ENCODE measurements at regions not wholly inside any gene's neighbourhood (a gene's known extent, or its start where the extent isn't known, plus 50 kb on each side); places are given as distances from the start of the nearest gene placed in this dataset.

DNA sequence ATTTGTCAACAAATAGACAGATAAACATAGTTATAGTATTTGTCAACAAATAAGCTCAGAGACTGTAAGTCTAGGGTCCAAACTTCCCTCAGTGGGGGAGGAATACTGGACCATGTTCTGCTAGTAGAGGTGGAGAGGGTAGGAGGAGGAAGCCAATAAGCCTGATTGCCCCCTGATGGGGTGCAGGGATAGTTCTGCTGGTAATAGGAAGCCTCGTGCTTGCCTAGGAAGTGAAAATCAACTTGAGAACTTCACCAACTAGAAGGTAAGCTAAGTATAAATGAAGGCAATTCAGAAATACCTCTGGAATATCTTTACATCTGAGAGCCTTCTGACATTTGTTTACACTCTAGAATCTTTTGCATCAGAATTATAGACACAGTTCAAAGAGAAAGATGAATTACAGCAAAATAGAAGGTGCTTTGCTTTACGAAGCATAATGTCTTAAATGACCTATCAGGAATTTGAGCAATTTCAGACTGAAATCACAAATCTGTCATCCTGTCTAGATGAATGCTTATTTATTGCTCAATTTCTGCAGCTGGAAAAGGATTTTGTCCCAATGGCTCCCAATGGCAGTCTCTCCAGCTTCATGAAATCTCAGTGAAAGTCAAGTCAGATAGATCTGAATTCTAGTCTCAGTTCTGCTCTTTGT, 225.6 kb upstream of the TBC1D5 start:
- H3K36me3 ChIP-seq (ENCODE audit: control insufficient read depth, insufficient read depth, low read length), result no peaks in the 10 kb centered on the region
- TF ChIP-seq, protein P1, sequence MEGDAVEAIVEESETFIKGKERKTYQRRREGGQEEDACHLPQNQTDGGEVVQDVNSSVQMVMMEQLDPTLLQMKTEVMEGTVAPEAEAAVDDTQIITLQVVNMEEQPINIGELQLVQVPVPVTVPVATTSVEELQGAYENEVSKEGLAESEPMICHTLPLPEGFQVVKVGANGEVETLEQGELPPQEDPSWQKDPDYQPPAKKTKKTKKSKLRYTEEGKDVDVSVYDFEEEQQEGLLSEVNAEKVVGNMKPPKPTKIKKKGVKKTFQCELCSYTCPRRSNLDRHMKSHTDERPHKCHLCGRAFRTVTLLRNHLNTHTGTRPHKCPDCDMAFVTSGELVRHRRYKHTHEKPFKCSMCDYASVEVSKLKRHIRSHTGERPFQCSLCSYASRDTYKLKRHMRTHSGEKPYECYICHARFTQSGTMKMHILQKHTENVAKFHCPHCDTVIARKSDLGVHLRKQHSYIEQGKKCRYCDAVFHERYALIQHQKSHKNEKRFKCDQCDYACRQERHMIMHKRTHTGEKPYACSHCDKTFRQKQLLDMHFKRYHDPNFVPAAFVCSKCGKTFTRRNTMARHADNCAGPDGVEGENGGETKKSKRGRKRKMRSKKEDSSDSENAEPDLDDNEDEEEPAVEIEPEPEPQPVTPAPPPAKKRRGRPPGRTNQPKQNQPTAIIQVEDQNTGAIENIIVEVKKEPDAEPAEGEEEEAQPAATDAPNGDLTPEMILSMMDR (IDR thresholded peaks at IDR 0.05; ENCODE audit: insufficient read depth, low read depth, low read length), result no peak
- no peak for DNase-seq (ENCODE audit: low read depth)
- POLR2A ChIA-PET, result no interaction called here
- CTCF ChIA-PET, result interaction anchor here (1.1 kb wide), 1 partner anchor 23 kb away, joined by 3 read pairs; no protein-coding TSS in a partner anchor
- no peak overlapping the region for H3K4me3 ChIP-seq (ENCODE audit: low read depth, low read length)
- no peaks in the 10 kb centered on the region for H3K27me3 ChIP-seq (ENCODE audit: control insufficient read depth, insufficient read depth, low read length)

DNA sequence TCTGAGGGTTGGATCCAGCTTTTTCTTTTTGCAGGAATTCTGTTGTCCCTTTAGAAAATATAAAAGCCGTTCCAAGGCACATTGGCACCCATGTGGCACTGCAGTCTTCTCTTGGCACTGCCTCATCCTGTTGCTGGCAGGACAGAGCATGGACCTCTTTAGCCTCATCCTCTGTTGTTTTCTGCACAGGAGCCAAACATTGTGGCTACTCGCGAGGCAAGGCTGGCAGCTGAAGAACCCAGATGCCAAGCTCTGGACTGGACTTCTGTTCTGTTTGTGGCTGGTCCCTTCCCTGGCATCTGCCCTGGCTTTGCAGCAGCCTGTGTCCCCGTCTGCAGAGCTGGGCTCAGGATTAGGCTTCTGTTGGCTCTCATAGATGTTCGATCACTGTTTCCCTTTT, 224.7 kb upstream of the TBC1D5 start:
- ChIA-PET POLR2A (no interaction called here), CTCF (no interaction called here)
- H3K27me3 ChIP-seq (ENCODE audit: control insufficient read depth, insufficient read depth, low read length), result no peaks in the 10 kb centered on the region
- H3K4me3 ChIP-seq (ENCODE audit: low read depth, low read length), result no peak overlapping the region
- H3K36me3 ChIP-seq (ENCODE audit: control insufficient read depth, insufficient read depth, low read length), result no peaks in the 10 kb centered on the region
- DNase-seq (ENCODE audit: low read depth), result no peak
- TF ChIP-seq, protein P1 (IDR thresholded peaks at IDR 0.05; ENCODE audit: insufficient read depth, low read depth, low read length), result no peak

DNA sequence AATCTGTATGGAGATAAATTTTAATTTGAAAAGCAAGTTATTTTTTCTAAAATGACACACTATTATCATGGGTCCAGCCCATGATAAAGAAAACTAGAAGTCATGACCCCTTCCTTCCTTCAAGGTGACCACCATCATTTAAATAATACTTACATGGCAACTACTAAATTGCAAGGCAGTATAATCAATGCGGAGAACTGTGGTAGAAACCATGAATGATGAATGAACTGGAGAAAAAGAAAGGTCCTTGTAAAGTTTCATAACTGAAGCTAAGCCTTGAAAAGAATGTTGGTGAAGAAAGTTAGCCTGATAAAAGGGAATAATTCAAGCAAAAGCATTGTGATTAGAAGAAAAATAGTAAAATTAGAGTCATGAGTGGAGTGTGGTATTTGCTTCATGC, 222.9 kb upstream of the TBC1D5 start:
- ChIA-PET CTCF (interaction anchor here (1.0 kb wide), 1 partner anchor 477 kb away, joined by 3 read pairs; no protein-coding TSS in a partner anchor), POLR2A (no interaction called here)
- H3K4me3 ChIP-seq (ENCODE audit: low read depth, low read length), result no peak overlapping the region
- no peaks in the 10 kb centered on the region for H3K27me3 ChIP-seq (ENCODE audit: control insufficient read depth, insufficient read depth, low read length)
- TF ChIP-seq, protein P1 (IDR thresholded peaks at IDR 0.05; ENCODE audit: insufficient read depth, low read depth, low read length), result no peak
- DNase-seq (ENCODE audit: low read depth), result no peak
- no peaks in the 10 kb centered on the region for H3K36me3 ChIP-seq (ENCODE audit: control insufficient read depth, insufficient read depth, low read length)

DNA sequence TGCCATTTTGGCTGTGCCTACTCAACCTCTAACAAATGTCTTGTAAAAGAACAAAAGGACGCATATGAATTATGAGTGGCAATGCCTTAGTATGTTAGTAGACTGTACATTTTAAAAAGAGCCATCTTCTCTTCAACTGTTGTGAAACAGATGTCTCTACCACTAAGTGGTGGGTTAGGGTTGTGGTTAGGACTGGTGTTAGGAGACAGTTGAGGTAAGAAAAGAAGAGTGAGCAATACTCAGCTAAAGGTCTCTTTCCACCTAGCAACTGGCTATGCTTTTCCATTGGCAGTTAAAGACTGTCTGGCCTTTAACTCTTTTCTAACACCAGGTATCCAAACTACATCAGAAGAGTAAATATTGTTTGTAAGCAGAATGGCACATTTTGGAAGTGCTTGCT, 221.7 kb upstream of the TBC1D5 start:
- no peak for DNase-seq (ENCODE audit: low read depth)

DNA sequence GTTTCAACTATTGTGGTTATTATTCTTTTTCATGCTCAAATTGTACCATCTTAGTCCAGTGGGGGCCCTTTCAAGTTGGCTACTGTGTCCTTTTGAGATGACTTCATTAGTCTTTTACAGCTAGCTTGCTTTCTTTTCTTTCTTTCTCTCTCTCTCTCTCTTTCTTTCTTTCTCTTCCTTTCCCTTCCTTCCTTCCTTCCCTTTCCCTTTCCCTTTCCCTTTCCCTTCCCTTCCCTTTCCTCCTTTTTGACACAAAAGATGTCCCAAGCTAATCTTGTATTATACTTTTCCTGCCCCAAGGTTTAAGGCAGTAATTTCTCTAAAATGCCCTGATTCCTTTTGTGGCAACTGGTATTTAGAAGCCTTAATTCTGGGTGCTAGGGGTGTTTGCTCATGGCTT, 213.0 kb upstream of the TBC1D5 start:
- POLR2A ChIA-PET, result no interaction called here
- Histone ChIP-seq H3K4me3 (ENCODE audit: low read depth, low read length) (no peak overlapping the region), H3K27me3 (ENCODE audit: control insufficient read depth, insufficient read depth, low read length) (no peaks in the 10 kb centered on the region), H3K36me3 (ENCODE audit: control insufficient read depth, insufficient read depth, low read length) (no peaks in the 10 kb centered on the region)
- TF ChIP-seq, protein P1 (IDR thresholded peaks at IDR 0.05; ENCODE audit: insufficient read depth, low read depth, low read length), result no peak
- CTCF ChIA-PET, result no interaction called here
- DNase-seq (ENCODE audit: low read depth), result no peak

More for the DNA sequence above, 221.7 kb upstream of the TBC1D5 start:
- ChIA-PET POLR2A (no interaction called here), CTCF (no interaction called here)
- no peak overlapping the region for H3K4me3 ChIP-seq (ENCODE audit: low read depth, low read length)
- TF ChIP-seq, protein P1 (IDR thresholded peaks at IDR 0.05; ENCODE audit: insufficient read depth, low read depth, low read length), result no peak
- no peaks in the 10 kb centered on the region for H3K27me3 ChIP-seq (ENCODE audit: control insufficient read depth, insufficient read depth, low read length)
- no peaks in the 10 kb centered on the region for H3K36me3 ChIP-seq (ENCODE audit: control insufficient read depth, insufficient read depth, low read length)

Measured in BJ (cell line).